HG03135 (cell line): ENCODE measurements at regions not wholly inside any gene's neighbourhood (a gene's known extent, or its start where the extent isn't known, plus 50 kb on each side); places are given as distances from the start of the nearest gene placed in this dataset.
"Not testable (repeated sequence)": the region's sequence is repeated elsewhere in the genome, so short reads cannot be mapped to it uniquely, and the experiment has no call there.

Experiments
- ATAC-seq: cut with Tn5 transposase; IDR thresholded peaks from one replicate; pipeline ENCODE4 v1.9.1; 2021; ENCODE audit warnings: mild to moderate bottlenecking, moderate library complexity; ENCODE audit not compliant: unreplicated experiment

DNA sequence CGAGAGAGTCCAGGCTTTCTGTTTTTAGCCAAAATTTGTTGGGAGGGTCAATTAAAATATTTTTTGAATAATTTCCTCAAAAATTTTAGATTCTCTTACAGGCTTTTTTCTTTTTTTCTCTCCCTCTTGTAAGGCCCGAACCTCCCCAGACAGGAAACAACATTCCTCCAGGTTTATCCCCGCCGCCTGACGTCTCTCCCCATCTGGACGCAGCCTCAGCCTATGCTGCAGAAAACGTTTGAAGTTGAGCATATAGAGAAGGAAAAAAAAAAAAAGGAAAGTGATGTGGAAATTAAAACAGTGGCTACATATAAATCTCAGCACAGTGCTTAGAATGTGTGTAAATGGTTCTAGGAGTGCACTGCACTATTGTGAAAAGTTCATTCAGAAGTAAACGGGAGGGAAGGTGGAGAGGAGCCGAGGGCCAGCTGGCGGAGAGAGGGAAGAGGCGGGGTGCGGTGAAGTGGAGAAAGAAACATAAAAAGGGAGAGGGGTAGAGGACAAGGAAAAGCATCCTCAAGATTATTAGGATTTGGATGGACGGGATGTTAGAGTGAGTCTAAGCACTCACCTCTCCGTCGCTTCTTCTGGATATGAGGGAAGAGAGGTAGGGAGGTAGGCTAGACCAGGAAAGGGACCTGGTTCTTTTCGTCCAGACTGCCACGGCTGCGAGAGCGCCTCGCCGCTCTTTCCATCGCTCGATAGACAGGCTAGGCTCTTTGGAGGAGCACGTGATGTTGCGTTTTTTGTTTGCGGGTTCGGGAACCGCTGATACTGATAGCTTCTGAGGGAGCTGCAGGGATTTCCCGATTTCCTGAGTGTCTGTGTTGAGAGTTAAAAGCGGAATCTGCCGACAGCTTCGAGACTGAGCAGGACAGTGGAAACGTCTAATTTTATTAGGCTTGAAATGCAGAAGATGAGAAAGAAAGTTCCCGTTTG lies 98.7 kb downstream of the TRIM27 start:
- ATAC-seq, result no peak

DNA sequence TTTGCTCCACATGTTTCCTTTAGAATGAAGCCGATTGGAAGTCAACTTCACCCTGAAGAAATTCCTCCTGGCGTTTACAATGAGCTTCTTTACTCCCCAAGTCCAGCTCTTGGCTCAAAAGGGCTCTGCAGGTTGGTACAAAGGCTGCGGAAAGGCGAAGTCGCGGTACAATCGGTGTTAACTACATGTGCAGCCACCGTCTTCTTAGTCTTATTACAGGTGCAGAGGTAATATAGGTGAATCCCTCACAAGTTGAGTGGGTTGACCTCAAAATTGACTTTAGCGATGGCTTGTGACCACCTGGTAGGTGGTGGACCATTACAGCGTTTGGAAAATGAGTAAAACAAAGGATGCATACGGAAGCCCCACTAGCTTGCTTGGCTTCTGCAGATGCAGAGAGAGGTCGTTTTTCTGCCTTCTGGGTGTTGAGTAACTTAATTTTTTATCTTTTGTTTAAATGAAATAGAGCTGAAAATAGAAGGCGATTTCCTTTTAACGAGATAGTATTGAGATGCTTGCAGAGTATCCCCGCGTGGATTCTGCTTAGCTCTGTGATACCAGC lies 98.0 kb downstream of the TRIM27 start:
- no peak for ATAC-seq

DNA sequence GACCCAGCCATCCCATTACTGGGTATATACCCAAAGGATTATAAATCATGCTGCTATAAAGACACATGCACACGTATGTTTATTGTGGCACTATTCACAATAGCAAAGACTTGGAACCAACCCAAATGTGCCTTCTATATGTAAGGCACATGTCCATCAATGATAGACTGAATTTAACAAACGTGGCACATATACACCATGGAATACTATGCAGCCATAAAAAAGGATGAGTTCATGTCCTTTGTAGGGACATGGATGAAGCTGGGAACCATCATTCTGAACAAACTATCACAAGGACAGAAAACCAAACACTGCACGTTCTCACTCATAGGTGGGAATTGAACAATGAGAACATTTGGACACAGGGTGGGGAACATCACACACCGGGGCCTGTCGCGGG lies 92.1 kb downstream of the TRIM27 start:
- ATAC-seq, result not testable (repeated sequence)

DNA sequence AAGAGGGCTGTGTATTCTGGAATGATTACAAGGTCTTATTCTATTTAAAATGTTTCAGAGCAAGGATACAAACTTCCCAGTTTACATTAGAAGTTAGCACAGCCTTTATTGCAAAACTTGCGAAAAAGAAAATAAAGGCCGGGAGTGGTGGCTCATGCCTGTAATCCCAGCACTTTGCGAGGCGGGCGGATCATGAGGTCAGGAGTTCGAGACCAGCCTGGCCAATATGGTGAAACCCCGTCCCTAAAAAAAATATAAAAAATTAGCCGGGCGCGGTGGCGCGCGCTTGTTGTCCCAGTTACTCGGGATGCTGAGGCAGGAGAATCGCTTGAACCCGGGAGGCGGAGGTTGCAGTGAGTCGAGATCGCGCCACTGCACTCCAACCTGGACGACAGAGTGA lies 87.1 kb downstream of the TRIM27 start:
- ATAC-seq, result not testable (repeated sequence)

DNA sequence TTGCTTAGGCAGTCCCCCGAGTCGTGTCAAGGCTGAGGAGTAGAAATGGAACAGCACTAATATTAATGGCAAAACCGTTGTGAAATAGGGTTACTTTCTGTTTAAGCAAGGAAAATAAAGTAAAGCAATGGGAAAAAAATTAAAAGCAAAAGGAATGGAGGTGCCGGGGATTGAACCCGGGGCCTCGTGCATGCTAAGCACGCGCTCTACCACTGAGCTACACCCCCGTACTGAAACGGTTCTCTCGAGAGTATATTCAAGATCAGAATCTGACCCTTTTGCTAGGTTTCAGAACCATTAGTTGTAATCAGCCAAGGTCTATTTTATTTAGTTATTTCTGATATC lies 85.5 kb downstream of the TRIM27 start:
- ATAC-seq, result peak; percentile 49

DNA sequence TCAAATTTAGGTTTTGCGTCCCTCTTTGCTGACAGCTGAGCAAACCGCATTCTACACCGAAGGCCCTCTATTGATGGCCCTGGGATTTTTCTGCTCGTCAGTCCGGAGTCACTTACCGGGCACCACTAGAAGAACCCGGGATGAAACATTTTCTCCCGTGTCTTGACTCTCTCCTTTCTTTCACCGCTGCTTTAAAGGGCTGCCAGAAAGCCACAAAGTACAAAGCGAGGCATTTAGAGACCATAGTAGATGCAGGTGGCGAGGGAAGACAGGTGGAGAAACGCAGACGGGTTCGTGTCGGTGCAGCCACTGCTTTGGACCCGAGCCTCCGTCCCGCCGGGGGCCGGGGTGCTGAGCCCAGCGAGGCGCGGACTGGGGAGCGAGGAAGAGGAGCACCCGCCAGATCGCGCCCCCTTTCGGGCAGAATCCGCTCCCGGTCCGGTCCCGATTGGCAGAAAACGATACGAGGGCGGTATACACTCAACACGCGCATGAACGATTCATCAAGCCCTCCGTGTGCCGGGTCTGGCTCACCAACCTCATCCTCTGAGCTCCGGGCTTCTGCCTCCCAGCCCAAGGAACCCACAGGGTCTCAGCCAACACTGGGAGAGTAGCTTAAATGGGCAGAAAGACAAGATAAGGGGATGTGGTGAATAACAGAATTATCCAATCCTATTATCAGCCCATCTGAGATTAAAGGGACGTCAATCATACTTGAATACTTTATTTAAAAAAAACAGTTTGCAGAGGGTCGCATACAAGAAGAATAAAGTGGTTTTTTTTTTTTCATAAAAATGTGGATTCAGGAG lies 84.9 kb downstream of the TRIM27 start:
- peak; percentile 44 for ATAC-seq

DNA sequence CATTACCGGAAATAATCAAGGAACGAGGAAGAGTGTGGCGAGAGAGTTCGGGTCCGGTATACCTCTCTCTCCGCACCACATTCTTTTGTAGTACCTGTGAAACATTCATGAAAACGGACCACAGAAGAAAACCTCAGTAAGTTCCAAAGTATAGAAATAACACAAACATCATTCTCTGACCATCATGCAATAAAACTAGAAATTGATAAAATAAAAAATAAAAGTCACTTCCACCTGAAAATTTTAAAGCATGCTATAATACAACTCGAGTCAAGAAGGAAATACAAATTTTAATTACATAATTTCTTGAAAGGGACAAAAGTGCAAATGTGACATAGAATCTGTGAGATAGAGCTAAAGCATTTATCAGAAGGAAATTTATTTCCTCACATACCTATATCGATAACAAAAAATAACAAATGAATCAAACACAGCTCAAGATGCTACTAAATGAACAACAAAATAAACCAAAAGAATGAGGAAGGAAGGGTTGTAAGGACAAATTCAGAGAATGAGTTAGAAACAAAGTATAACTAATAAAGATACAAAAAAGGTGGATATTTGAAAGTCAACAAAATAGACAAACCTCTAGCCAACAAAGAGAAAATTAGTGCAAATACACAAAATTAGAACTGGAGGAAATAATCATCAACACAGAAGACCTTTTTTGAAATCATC lies 84.2 kb downstream of the TRIM27 start:
- no peak for ATAC-seq

DNA sequence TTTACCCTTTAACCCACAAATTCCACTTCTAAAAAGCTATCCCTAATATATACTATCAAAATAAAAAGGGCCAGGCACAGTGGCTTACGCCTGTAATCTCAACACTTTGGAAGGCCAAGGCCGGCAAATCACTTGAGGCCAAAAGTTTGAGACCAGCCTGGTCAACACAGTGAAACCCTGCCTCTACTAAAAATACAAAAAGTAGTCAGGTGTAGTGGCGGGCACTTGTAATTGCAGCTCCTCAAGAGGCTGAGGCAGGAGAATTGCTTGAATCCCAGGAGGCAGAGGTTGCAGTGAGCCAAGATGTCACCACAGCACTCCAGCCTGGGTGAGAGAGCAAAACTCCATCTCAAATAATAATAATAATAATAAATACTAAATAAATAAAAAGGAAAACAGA lies 82.5 kb downstream of the TRIM27 start:
- no peak for ATAC-seq

DNA sequence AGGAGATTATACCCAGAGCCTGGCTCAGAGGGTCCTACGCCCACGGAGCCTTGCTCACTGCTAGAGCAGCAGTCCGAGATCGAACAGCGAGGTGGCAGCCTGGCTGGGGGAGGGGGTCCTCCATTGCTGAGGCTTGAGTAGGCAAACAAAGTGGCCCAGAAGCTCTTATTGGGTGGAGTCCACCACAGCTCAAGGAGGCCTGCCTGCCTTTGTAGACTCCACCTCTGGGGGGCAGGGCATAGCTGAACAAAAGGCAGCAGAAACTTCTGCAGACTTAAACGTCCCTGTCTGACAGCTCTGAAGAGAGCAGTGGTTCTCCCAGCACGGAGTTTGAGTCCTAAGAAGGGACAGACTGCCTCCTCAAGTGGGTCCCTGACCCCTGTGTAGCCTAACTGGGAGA lies 75.0 kb downstream of the TRIM27 start:
- not testable (repeated sequence) for ATAC-seq
